RWPE2 (cell line): ENCODE measurements at regions not wholly inside any gene's neighbourhood (a gene's known extent, or its start where the extent isn't known, plus 50 kb on each side); places are given as distances from the start of the nearest gene placed in this dataset.

ENCODE experiments used
- ATAC-seq: fragments of 200-7000 bp; cut with Tn5 transposase; 3 replicates; pipeline ENCODE4 v1.9.1; 2021; ENCODE audit warnings: low read depth
- DNase-seq: peaks from one replicate; pipeline ENCODE4 v3.0.0-alpha.2; 2020; ENCODE audit warnings: low spot score
- H3K27ac ChIP-seq: fragments of 450-650 bp; 2 replicates; pipeline ENCODE4 v1.5.1; 2017; ENCODE audit warnings: mild to moderate bottlenecking; ENCODE audit not compliant: poor library complexity, severe bottlenecking
- H3K27me3 ChIP-seq: fragments of 250-450 bp; sonication (Bioruptor Pico); 2 replicates; pipeline ENCODE4 v1.5.1; 2021; ENCODE audit warnings: mild to moderate bottlenecking, moderate library complexity; ENCODE audit not compliant: insufficient read depth, poor library complexity, severe bottlenecking
- H3K36me3 ChIP-seq: fragments of 250-450 bp; sonication (Bioruptor Pico); 2 replicates; pipeline ENCODE4 v1.5.1; 2020; ENCODE audit warnings: low read depth, mild to moderate bottlenecking, moderate library complexity
- H3K4me1 ChIP-seq: fragments of 250-450 bp; sonication (Bioruptor Pico); 2 replicates; pipeline ENCODE4 v1.5.1; 2021; ENCODE audit warnings: mild to moderate bottlenecking, moderate library complexity; ENCODE audit not compliant: insufficient read depth, poor library complexity, severe bottlenecking
- H3K4me3 ChIP-seq: fragments of 250-450 bp; sonication (Bioruptor Pico); 2 replicates; pipeline ENCODE4 v1.5.1; 2021; ENCODE audit warnings: mild to moderate bottlenecking, moderate library complexity; ENCODE audit not compliant: severe bottlenecking
- H3K9me3 ChIP-seq: fragments of 250-450 bp; sonication (Bioruptor Pico); 2 replicates; pipeline ENCODE4 v1.5.1; 2021; ENCODE audit warnings: mild to moderate bottlenecking, moderate library complexity; ENCODE audit not compliant: severe bottlenecking
- CTCF ChIP-seq: fragments of 450-650 bp; IDR thresholded peaks from one replicate; pipeline ENCODE4 v1.5.1; 2017; ENCODE audit warnings: mild to moderate bottlenecking, moderate library complexity; ENCODE audit not compliant: poor library complexity, severe bottlenecking

GRCh38 chr18:27673861-27674260, 488.8 kb upstream of the CHST9 start:
- no peak for TF ChIP-seq CTCF
- ATAC-seq (no peak), DNase-seq (no peak)
- no peaks in the 10 kb centered on the region for H3K9me3 ChIP-seq
- H3K4me1 ChIP-seq: no peaks in the 10 kb centered on the region
- no peaks in the 10 kb centered on the region for H3K27me3 ChIP-seq
- H3K27ac ChIP-seq: no peak overlapping the region
- no peaks in the 10 kb centered on the region for H3K36me3 ChIP-seq
- no peak overlapping the region for H3K4me3 ChIP-seq

DNA sequence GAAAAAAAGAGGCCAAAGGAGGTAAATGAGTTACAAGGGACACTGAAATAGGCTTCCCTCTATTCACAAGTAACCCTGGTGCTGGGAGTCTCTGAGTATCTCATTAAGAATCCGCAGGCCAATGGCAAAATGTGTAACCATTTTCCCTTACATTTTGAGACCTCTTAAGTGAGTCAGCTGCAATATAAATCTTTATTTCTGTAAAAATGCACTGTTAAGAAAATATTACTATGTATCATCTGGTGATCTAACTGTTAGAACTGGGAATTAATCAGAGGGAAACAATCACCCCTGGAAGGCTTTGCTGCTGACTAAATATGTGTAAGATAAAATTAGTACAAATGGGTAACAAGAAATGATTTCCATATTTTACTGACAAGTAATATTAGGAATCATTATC, 483.1 kb upstream of the CHST9 start:
- H3K4me1 ChIP-seq: no peaks in the 10 kb centered on the region
- DNase-seq (no peak), ATAC-seq (no peak)
- H3K27me3 ChIP-seq: no peaks in the 10 kb centered on the region
- H3K27ac ChIP-seq: no peak overlapping the region
- H3K36me3 ChIP-seq: no peaks in the 10 kb centered on the region
- TF ChIP-seq CTCF: no peak
- no peaks in the 10 kb centered on the region for H3K9me3 ChIP-seq
- H3K4me3 ChIP-seq: no peak overlapping the region

- H3K27me3 ChIP-seq: no peaks in the 10 kb centered on the region
- no peak for DNase-seq
These were observed 482.0 kb upstream of the CHST9 start for GRCh38 chr18:27667064-27667463.

DNA sequence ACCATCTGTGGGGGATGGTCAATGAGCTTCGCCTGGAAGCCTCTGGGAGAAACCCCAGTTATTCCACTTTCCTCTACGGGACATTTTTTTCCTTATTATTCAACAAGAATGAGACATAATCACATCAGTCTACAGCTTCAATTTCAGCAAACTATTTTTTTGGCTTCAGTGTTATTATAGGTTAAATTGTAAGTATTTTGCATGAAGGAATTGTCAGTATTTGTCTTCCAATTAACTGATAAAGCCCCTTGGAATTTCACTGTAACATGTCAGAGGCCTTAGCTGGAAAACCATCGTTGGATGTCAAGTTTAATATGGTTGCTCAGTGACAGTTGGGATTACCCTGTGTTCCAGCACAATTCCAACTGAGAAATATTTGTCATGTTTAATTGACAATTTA, 480.9 kb upstream of the CHST9 start:
- no peak for DNase-seq
- ATAC-seq: no peak
- H3K36me3 ChIP-seq: no peaks in the 10 kb centered on the region
- no peaks in the 10 kb centered on the region for H3K4me1 ChIP-seq
- no peak overlapping the region for H3K27ac ChIP-seq
- no peak overlapping the region for H3K4me3 ChIP-seq
- no peaks in the 10 kb centered on the region for H3K9me3 ChIP-seq
- H3K27me3 ChIP-seq: no peaks in the 10 kb centered on the region
- TF ChIP-seq CTCF: no peak

More at GRCh38 chr18:27667064-27667463, 482.0 kb upstream of the CHST9 start:
- no peak overlapping the region for H3K4me3 ChIP-seq
- no peak overlapping the region for H3K27ac ChIP-seq
- no peak for ATAC-seq
- no peaks in the 10 kb centered on the region for H3K36me3 ChIP-seq
- no peaks in the 10 kb centered on the region for H3K9me3 ChIP-seq
- no peak for TF ChIP-seq CTCF
- no peaks in the 10 kb centered on the region for H3K4me1 ChIP-seq

- Histone ChIP-seq H3K36me3 (no peaks in the 10 kb centered on the region), H3K4me1 (no peaks in the 10 kb centered on the region), H3K27me3 (no peaks in the 10 kb centered on the region), H3K9me3 (no peaks in the 10 kb centered on the region), H3K4me3 (no peak overlapping the region), H3K27ac (no peak overlapping the region)
- ATAC-seq (no peak), DNase-seq (no peak)
- TF ChIP-seq CTCF: no peak
These were observed 480.2 kb upstream of the CHST9 start for GRCh38 chr18:27665264-27665799.
